K562 (cell line): ENCODE measurements at regions not wholly inside any gene's neighbourhood (a gene's known extent, or its start where the extent isn't known, plus 50 kb on each side); places are given as distances from the start of the nearest gene placed in this dataset.

Source experiments
- ATAC-seq: fragments of 200-7000 bp; cut with Tn5 transposase; 3 replicates; pipeline ENCODE4 v1.9.1; 2020; ENCODE audit warnings: moderate library complexity
- BruUV-seq: library from RNA; stranded (reverse); fragments of 400-500 nt; replicated peaks from 2 replicates; lab custom pipeline; 2021; lab: Mats Ljungman, UMichigan
- CTCF ChIA-PET: fragments of 300-600 bp; formaldehyde crosslinking; extraction: SDS; loops from one replicate; lab custom pipeline; 2021; ENCODE audit warnings: low intra/inter-chr PET ratio; lab: Yijun Ruan, JAX
- POLR2A ChIA-PET: fragments of 300-600, 350-650 bp; sonication (Branson Sonifier 250); formaldehyde crosslinking; extraction: SDS; loops from one replicate; lab custom pipeline; 2021; ENCODE audit warnings: antibody characterized with exemption, inconsistent platforms; lab: Yijun Ruan, JAX
- DNase-seq, 4 experiments: peaks; one replicate each; pipeline versions ENCODE4 v3.0.0 to v3.0.0-alpha.2; 2011 to 2018; ENCODE audit warnings: low spot score in 3 of 4, mixed read lengths in 3 of 4; ENCODE audit errors: extremely low read depth in 1 of 4
- FAIRE-seq: peaks from 2 replicates; lab custom pipeline; 2011; peaks lifted over from hg19 to GRCh38; lab: Jason Lieb, UNC
- H2AFZ ChIP-seq: 2 replicates; pipeline ENCODE4 v1.6.0; 2011; ENCODE audit warnings: low read depth, low read length, control low read depth, inconsistent platforms
- H3K27ac ChIP-seq: fragments of 200-600 bp; 3 replicates; pipeline ENCODE4 v1.8.0; 2011; ENCODE audit warnings: low read depth, mild to moderate bottlenecking, control low read depth, inconsistent platforms, low read length, moderate library complexity, mixed read lengths; ENCODE audit errors: extremely low read depth
- H3K27me3 ChIP-seq, 2 experiments: fragments of 300-600 bp in 1 of 2; 2 replicates in 1 of 2; 3 replicates in 1 of 2; pipeline versions ENCODE4 v1.6.0 to v1.8.0; 2011; ENCODE audit warnings: inconsistent platforms in 2 of 2, low read length in 2 of 2, mild to moderate bottlenecking in 1 of 2, mixed read lengths in 1 of 2, moderate library complexity in 1 of 2; ENCODE audit not compliant: control insufficient read depth in 2 of 2, insufficient read depth in 2 of 2
- H3K36me3 ChIP-seq: fragments of 300-600 bp; 3 replicates; pipeline ENCODE4 v1.8.0; 2011; ENCODE audit warnings: mild to moderate bottlenecking, low read length, inconsistent platforms; ENCODE audit not compliant: control insufficient read depth, insufficient read depth
- H3K4me1 ChIP-seq, 2 experiments: fragments of 200-600 bp in 1 of 2; replicated peaks in 1 of 2; 2 replicates in 1 of 2; 3 replicates in 1 of 2; pipeline versions ENCODE4 v1.5.1 to v1.8.0; 2011; ENCODE audit warnings: inconsistent platforms in 2 of 2, low read length in 2 of 2, mild to moderate bottlenecking in 1 of 2, mixed read lengths in 1 of 2, moderate library complexity in 1 of 2; ENCODE audit not compliant: control insufficient read depth in 2 of 2, insufficient read depth in 2 of 2
- H3K4me2 ChIP-seq: 2 replicates; pipeline ENCODE4 v1.6.1; 2011; ENCODE audit warnings: low read length, control low read depth, inconsistent platforms, mixed read lengths; ENCODE audit not compliant: insufficient read depth
- H3K4me3 ChIP-seq: fragments of 200-600 bp; sonication (generic), shearing (Covaris generic); 2 replicates; pipeline ENCODE4 v1.5.1; 2016; ENCODE audit warnings: control low read depth, inconsistent platforms
- H3K79me2 ChIP-seq: fragments of 200-600 bp; 3 replicates; pipeline ENCODE4 v1.8.0; 2011; ENCODE audit warnings: low read length, inconsistent platforms; ENCODE audit not compliant: control insufficient read depth, insufficient read depth
- H3K9ac ChIP-seq, 2 experiments: 2 replicates each; pipeline versions ENCODE4 v1.6.0 to v1.6.1; 2011; ENCODE audit warnings: low read depth in 2 of 2, low read length in 2 of 2, control low read depth in 1 of 2, inconsistent platforms in 1 of 2, mild to moderate bottlenecking in 1 of 2, mixed read lengths in 1 of 2; ENCODE audit not compliant: insufficient read depth in 1 of 2
- H3K9me1 ChIP-seq: one replicate; pipeline ENCODE4 v1.6.0; 2011; ENCODE audit warnings: inconsistent platforms, mild to moderate bottlenecking, low read length, moderate library complexity; ENCODE audit not compliant: control insufficient read depth, insufficient read depth
- H3K9me3 ChIP-seq: replicated peaks from 2 replicates; pipeline ENCODE4 v1.5.1; 2011; ENCODE audit warnings: low read depth, low read length, inconsistent platforms; ENCODE audit not compliant: control insufficient read depth, insufficient read depth
- H4K20me1 ChIP-seq: replicated peaks from 2 replicates; pipeline ENCODE4 v1.6.1; 2011; ENCODE audit warnings: low read length, inconsistent platforms, mixed read lengths; ENCODE audit not compliant: control insufficient read depth, insufficient read depth
- ARID2 ChIP-seq: fragments of 450-650 bp; IDR thresholded peaks from 2 replicates; pipeline ENCODE4 v1.6.1; 2017; ENCODE audit warnings: antibody characterized with exemption, mild to moderate bottlenecking
- CLOCK ChIP-seq: fragments of 250-450 bp; sonication (Bioruptor Pico); IDR thresholded peaks from 2 replicates; pipeline ENCODE4 v1.4.0; 2020; ENCODE audit warnings: mild to moderate bottlenecking, moderate library complexity, borderline replicate concordance
- CREB5 ChIP-seq: fragments of 250-450 bp; sonication (Bioruptor Pico); IDR thresholded peaks from 2 replicates; pipeline ENCODE4 v1.5.0; 2020; ENCODE audit warnings: mild to moderate bottlenecking
- DACH1 ChIP-seq: fragments of 450-650 bp; IDR thresholded peaks from 2 replicates; pipeline ENCODE4 v1.6.1; 2018; ENCODE audit not compliant: partially characterized antibody
- HDAC6 ChIP-seq: IDR thresholded peaks from 2 replicates; pipeline ENCODE4 v1.6.1; 2012; ENCODE audit warnings: low read depth, mild to moderate bottlenecking, control low read depth, inconsistent platforms, low read length, moderate library complexity
- PKNOX1 ChIP-seq: fragments of 450-650 bp; IDR thresholded peaks from 2 replicates; pipeline ENCODE4 v1.6.1; 2016
- POLR2AphosphoS2 ChIP-seq: IDR thresholded peaks from 2 replicates; pipeline ENCODE4 v1.6.1; 2012; ENCODE audit warnings: low read length, improper control_type of control experiment
- PRPF4 ChIP-seq: fragments of 200-400 bp; formaldehyde crosslinking; IDR thresholded peaks from one replicate; pipeline ENCODE4 v1.6.1; 2017; ENCODE audit warnings: low read length, low read depth, mild to moderate bottlenecking; ENCODE audit not compliant: insufficient read depth, poor library complexity, severe bottlenecking
- SMARCE1 ChIP-seq: fragments of 450-650 bp; IDR thresholded peaks from 2 replicates; pipeline ENCODE4 v1.7.1; 2016; ENCODE audit warnings: mild to moderate bottlenecking
- SRSF3 ChIP-seq: fragments of 200-400 bp; formaldehyde crosslinking; IDR thresholded peaks from 2 replicates; pipeline ENCODE4 v1.6.1; 2016; ENCODE audit warnings: mild to moderate bottlenecking, low read length, moderate library complexity; ENCODE audit not compliant: insufficient read depth
- TCF7L2 ChIP-seq: fragments of 150-350 bp; IDR thresholded peaks from 2 replicates; pipeline ENCODE4 v1.6.1; 2016; ENCODE audit warnings: low read depth, mild to moderate bottlenecking, low read length, moderate library complexity
- TFAP4 ChIP-seq: sonication (generic); formaldehyde crosslinking; IDR thresholded peaks from 2 replicates; pipeline ENCODE4 v1.8.0; 2022; ENCODE audit warnings: missing genetic modification reagents, mild to moderate bottlenecking, moderate library complexity, borderline replicate concordance
- ZBTB2 ChIP-seq: fragments of 450-650 bp; IDR thresholded peaks from 2 replicates; pipeline ENCODE4 v1.6.1; 2016; ENCODE audit warnings: antibody characterized with exemption
- ZNF3 ChIP-seq: fragments of 250-450 bp; sonication (Bioruptor Pico); IDR thresholded peaks from 2 replicates; pipeline ENCODE4 v1.5.0; 2021; ENCODE audit warnings: mild to moderate bottlenecking, moderate library complexity
- ZNF586 ChIP-seq: fragments of 450-650 bp; formaldehyde crosslinking; conservative IDR thresholded peaks from 2 replicates; pipeline ENCODE4 v1.4.0; 2020; ENCODE audit warnings: mild to moderate bottlenecking, moderate library complexity
- WGBS: fragments of 100-300 bp; shearing (Covaris generic); methylation state at CpG from one replicate; pipeline ENCODE4 v1.1.6; 2016; ENCODE audit warnings: low coverage, mixed read lengths; ENCODE audit not compliant: insufficient coverage; ENCODE audit errors: missing lambda C conversion rate; 5-methylcytosine and 5-hydroxymethylcytosine counted together
- in situ Hi-C: fragments of 300-500 bp; cut with MboI; formaldehyde crosslinking; loops from 4 replicates; pipeline ENCODE4 v1.15.0; 2018; ENCODE audit warnings: inconsistent platforms, mixed read lengths
- intact Hi-C: fragments of 100-400 bp; cut with micrococcal nuclease; formaldehyde crosslinking; loops from 2 replicates; pipeline ENCODE4 v1.14.2; 2022

- no peak for ATAC-seq
- Histone ChIP-seq H3K4me2 (no peak overlapping the region), H3K9me3 (no peaks in the 10 kb centered on the region), H3K36me3 (no peaks in the 10 kb centered on the region), H3K27me3 (peaks cover 4 to 30% of the 10 kb centered on the region in 2 experiments; a peak in 4 of 5 replicates), H3K9me1 (no peaks in the 10 kb centered on the region), H3K4me3 (no peak overlapping the region), H3K9ac (no peak overlapping the region), H3K4me1 (peaks cover 0 to 21% of the 10 kb centered on the region in 2 experiments; a peak in 2 of 5 replicates), H2AFZ (no peak overlapping the region), H3K27ac (no peak overlapping the region), H4K20me1 (no peaks in the 10 kb centered on the region), H3K79me2 (no peaks in the 10 kb centered on the region)
- no TSS peak for BruUV-seq
- intact Hi-C loops (no loop called here), in situ Hi-C loops (no loop called here)
- no peak for FAIRE-seq
- 13% methylated on average over 3 of the region's 6 CpGs for WGBS
- no peak for DNase-seq
- ChIA-PET POLR2A (no interaction called here), CTCF (no interaction called here)
- TF ChIP-seq PRPF4 (no peak), ARID2 (no peak), CREB5 (CRISPR knock-in tag) (no peak), ZNF3 (CRISPR knock-in tag) (no peak), ZNF586 (CRISPR knock-in tag) (no peak), PKNOX1 (no peak), DACH1 (no peak), POLR2AphosphoS2 (no peak), TFAP4 (CRISPR knock-in tag) (no peak), HDAC6 (no peak), TCF7L2 (no peak), CLOCK (CRISPR knock-in tag) (no peak), SRSF3 (no peak), ZBTB2 (no peak), SMARCE1 (no peak)
Observed at GRCh38 chr22:27612115-27612514, 189.4 kb downstream of the MN1 start.
